Esophagus muscularis mucosa (tissue), 3 donors: ENCODE measurements at regions not wholly inside any gene's neighbourhood (a gene's known extent, or its start where the extent isn't known, plus 50 kb on each side); places are given as distances from the start of the nearest gene placed in this dataset.

Experiments used
- CTCF ChIP-seq, 3 experiments: fragments of 200-600 bp in 2 of 3; fragments of 450-650 bp in 1 of 3; sonication (generic) in 2 of 3; IDR thresholded peaks; one replicate each; pipeline ENCODE4 v1.5.1; 2017 to 2019; ENCODE audit warnings: antibody characterized with exemption in 3 of 3, mild to moderate bottlenecking in 2 of 3, moderate library complexity in 1 of 3
- POLR2A ChIP-seq: fragments of 450-650 bp; IDR thresholded peaks from one replicate; pipeline ENCODE4 v1.6.1; 2017; ENCODE audit warnings: antibody characterized with exemption, moderate library complexity, mild to moderate bottlenecking, low read depth

- TF ChIP-seq CTCF (IDR thresholded peaks at IDR 0.05): no peak
- TF ChIP-seq POLR2A: no peak
These were observed 119.2 kb downstream of the ARRDC3 start for GRCh38 chr5:91263898-91264297.
